HG03575 (cell line): ENCODE measurements at regions not wholly inside any gene's neighbourhood (a gene's known extent, or its start where the extent isn't known, plus 50 kb on each side); places are given as distances from the start of the nearest gene placed in this dataset.
"Not testable (repeated sequence)": the region's sequence is repeated elsewhere in the genome, so short reads cannot be mapped to it uniquely, and the experiment has no call there.

ENCODE experiments used
- ATAC-seq: cut with Tn5 transposase; IDR thresholded peaks from one replicate; pipeline ENCODE4 v1.9.1; 2021; ENCODE audit not compliant: unreplicated experiment, insufficient number of reproducible peaks, low FRiP score; ENCODE audit errors: extremely low read depth

DNA sequence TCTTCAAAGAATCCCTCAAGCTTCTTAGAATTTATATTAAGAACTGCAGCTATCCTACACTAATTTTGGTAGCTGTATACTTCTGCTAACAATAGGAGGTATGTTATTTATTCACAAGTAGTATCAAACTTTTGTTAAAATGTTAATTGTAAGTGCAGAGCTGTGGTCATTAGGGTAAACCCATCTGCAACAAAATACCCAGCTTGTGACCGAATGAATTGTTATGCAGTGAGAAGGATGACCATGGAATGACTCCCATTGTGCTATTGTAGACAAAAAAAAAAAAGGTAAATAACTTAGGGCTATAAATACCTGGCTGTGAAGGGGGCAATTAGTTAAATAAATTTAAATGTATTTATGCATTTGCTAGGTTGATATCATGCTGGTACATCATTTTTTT is 186.1 kb downstream of the ADCYAP1 start:
- no peak for ATAC-seq

- no peak for ATAC-seq
Measured at GRCh38 chr18:1092228-1092627, 187.6 kb downstream of the ADCYAP1 start.

DNA sequence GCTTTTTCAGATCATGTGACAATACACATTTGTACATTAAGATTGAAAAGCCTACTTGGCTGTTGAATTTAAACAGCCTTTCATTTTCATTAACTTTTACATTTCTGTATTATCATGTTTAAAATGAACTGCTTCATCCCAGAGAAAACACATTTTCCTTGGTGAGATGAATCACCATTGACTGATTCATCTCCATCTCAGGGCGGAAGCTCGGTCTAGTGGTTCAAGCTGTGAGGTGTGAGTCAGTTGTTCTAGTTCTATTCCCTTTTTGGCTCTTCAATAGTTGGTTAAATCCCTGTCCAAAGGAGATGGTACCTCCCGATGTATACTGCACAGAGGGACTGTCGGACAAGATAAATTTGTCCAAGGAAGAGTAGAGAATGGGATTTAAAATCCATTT is 189.7 kb downstream of the ADCYAP1 start:
- ATAC-seq = no peak

DNA sequence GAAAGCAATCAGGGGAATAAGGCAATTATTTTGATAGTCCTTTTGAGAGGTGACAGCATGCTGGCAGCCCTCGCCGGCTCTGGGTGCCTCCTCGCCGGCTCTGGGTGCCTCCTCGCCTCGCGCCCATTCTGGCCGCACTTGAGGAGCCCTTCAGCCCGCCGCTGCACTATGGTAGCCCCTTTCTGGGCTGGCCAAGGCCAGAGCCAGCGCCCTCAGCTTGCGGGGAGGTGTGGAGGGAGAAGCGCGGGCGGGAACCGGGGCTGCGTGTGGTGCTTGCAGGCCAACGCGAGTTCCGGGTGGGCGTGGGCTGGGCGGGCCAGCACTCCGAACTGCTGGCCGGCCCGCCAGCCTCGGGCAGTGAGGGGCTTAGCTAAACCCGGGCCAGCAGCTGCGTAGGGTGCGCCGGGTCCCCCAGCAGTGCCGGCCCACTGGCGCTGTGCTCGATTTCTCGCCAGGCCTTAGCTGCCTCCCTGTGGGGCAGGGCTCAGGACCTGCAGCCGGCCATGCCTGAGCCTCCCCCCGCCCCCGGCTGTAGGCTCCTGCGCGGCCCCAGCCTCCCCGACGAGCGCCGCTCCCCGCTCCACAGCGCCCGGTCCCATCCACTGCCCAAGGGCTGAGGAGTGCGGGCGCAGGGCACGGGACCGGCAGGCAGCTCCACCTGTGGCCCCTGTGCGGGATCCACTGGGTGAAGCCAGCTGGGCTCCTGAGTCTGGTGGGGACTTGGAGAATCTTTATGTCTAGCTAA is 193.5 kb downstream of the ADCYAP1 start:
- not testable (repeated sequence) for ATAC-seq

- ATAC-seq = no peak
Measured at GRCh38 chr18:1102848-1103247, 198.2 kb downstream of the ADCYAP1 start.

DNA sequence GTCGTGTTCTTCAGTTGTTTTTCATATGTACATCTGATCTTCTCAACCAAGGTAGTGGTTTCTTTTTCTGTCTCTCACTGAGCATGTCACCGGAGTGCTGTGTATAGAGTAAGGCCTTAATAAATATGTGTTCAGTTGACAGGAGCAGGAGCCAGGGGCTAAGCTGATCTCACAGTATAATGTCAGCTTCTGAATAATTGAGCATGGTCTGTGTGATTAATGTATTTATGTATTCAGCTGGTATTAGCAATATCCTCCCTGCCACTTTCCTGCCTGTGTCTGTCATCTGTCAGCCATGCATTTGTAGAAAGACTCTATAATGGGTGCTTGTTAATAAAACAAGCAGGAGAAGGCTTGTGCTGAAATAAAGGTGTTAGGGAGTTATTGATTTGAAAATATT is 198.9 kb downstream of the ADCYAP1 start:
- no peak for ATAC-seq

DNA sequence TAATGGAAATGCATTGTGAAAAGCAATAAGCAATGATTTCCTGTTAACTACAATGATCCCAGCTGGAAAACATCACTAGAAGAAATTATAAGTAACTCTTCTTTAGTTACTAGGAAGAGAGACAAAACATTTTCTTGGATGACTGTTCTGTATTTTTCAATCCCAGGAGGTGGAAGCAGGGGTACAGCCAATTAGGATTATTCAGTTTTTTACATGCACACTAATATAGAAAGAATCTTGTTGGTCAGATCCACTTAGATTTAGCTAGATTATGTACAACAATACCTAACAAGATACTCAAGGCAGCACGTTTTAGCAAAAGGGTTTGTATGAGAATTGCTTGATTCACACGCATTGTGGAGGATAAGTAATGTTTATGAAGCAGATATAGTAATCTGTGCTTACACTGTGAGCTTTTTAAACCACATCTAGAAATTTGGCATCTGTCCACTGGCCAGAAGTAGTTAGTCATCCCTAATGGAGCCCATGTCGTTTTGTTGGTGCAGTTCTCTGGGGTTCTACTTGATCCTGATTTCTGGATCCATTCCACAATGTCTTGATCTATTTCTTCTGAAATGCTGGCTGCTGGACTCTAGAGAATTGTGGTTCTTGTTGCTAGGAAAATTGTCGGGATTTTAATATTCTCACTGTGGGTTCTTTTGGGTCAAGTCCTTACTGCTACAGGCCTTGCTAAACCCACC is 199.7 kb downstream of the ADCYAP1 start:
- no peak for ATAC-seq

- ATAC-seq = no peak
Measured at GRCh38 chr18:1124495-1124894, 219.8 kb downstream of the ADCYAP1 start.

DNA sequence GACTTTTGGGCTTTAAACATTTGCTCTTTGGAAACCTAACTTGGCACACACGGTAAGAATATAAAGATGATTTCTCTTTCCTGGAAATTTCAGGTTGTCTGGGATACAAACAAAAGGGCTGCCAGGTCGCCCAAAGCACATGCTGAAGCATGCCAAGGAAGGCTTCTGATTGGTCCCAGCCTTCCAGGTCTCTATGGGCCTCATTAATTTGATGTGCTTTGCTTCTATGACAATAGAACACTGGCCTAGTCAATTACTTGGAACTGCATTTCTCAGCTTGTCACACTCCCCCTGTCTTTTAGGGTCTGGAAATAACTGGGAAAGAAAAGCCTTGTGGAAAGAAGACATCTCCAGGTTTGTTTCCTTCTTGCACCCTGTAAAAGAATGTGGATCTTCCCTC is 228.9 kb downstream of the ADCYAP1 start:
- no peak for ATAC-seq

DNA sequence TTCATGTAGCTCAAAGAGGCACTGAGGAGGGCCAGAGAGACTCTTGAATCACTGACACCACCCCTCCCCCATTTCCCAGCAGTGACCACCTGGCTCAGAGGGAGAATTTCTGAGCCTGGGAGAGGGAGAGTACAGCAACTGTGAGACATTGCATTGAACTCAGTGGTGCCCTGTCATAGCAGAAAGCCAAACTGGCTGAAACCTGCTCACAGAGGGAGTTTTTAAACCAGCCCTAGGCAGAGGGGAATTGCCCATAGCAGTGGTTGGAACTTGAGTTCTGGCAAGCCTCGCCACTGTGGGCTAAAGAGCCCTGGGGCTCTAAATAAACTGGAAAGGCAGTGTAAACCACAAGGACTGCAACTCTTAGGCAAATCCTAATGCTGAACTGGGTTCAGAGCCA is 243.1 kb downstream of the ADCYAP1 start:
- no peak for ATAC-seq

DNA sequence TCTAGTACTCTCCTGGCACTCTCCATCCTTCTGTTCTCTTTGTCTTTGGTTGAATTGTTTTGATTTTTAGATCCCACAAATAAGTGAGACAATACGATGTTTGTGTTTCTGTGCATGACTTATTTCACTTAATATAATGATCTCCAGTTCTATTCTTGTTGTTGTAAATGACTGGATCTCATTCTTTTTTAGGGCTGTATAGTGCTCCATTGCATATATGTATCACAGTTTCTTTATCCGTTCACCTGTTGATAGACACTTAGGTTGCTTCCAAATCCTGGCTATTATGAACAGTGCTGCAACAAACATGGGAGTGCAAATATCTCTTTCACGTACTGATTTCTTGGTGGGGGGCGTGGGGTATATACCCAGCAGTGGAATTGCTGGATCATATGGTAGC is 245.0 kb downstream of the ADCYAP1 start:
- no peak for ATAC-seq

DNA sequence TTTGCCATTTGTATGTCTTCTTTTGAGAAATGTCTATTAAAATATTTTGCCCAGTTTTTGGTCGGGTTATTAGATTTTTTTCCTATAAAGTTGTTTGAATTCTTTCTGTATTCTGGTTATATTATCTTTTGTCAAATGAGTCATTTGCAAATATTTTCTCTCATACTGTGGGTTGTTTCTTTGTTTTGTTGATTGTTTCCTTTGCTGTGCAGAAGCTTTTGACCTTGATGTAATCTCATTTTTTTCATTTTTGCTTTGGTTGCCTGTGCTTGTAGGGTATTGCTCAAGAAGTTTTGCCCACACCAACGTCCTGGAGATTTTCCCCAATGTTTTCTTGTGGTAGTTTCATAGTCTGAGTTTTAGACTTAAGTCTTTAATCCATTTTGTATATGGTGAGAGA is 245.7 kb downstream of the ADCYAP1 start:
- ATAC-seq = no peak

- ATAC-seq = not testable (repeated sequence)
Measured at GRCh38 chr18:1152958-1153357, 248.3 kb downstream of the ADCYAP1 start.

DNA sequence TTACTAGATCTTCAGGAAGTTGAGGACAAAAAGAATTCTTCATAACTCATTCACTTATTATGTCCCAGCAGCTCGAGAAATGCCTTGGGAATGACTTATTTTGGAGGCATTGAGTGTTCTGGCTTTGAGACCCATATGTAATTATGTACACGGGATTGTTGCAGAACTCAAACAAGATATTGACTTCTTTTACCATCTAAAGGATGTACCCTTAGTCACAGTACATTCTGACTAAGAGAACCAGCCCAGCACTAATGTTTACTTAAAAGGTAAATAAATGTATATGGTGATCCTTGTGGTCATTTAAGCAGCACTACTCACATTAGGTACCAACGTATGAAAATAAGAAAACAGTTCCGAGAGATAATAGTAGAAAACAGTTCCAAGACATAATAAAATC is 268.9 kb downstream of the ADCYAP1 start:
- ATAC-seq = no peak

GRCh38 chr18:1177232-1177631 is 272.6 kb downstream of the ADCYAP1 start:
- ATAC-seq = no peak

DNA sequence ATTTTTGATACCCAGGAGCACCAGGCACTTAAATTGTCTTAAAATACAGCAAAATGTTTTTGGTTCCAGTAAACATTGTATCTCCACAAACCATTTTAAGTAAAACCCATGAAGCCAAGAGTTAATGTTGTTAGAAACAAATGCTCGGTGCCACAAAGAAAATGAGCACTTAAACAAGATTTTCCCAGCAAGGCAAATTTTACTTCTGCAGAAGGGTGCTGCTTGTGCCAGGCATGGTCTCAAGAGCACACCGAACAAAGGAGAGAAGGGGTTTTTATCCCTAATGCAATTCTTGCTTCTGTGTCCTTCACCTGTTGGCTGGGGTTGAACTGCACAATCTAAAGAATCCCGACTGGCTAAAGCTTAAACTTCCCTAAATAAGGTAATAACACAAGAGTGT is 286.7 kb downstream of the ADCYAP1 start:
- ATAC-seq = no peak

- no peak for ATAC-seq
Measured at GRCh38 chr18:1213126-1213525, 308.5 kb downstream of the ADCYAP1 start.

DNA sequence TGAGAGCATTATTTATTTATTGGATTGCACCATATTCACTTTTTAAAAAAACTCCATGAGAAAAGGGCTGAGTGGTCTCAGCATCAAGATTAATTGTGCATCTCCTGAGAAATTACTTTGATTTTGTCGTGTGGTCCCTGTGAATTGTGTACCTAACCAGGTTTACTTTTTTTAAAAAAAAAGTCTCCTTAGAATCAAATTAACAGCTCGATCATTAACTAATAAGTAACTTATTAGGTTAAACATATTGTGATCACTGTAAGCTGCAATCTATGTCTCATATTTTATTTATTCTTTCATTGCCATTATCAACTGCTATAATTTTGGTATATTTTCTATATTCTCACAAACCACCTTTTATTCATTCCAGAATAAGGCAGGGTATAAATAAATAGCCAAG is 318.2 kb downstream of the ADCYAP1 start:
- no peak for ATAC-seq

DNA sequence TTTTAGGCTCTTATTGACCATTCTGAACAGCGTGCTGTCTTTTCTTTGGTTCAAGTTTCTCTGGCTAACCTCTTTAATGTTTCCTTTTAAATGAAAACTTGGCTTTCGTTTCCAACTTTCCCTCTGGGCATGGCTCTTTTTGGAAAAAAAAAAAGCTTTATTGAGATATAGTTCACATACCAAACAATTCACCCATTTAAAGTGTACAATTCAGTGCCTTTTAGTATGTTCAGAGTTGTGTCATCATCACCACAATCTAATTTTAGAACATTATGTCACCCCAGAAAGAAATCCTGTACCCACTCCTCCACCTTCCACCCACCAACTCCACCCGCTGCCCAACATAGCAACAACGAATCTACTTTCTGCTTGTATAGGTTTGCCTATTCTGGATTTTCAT is 322.4 kb downstream of the ADCYAP1 start:
- no peak for ATAC-seq

- no peak for ATAC-seq
Measured at GRCh38 chr18:1229634-1230033, 325.0 kb downstream of the ADCYAP1 start.

DNA sequence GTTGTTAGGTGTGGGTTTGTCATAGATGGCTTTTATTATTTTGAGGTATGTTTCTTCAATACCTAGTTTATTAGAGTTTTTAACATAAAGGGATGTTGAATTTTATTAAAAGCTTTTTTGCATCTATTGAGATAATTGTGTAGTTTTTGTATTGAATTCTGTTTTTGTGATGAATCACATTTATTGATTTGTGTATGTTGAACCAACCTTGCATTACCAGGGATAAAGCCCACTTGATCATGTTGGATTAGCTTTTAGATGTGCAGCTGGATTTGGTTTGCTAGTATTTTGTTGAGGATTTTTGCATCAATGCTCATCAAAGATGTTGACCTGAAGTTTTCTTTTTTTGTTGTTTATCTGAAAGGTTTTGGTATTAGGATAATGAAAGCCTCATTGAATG is 328.2 kb downstream of the ADCYAP1 start:
- no peak for ATAC-seq
